ENCODE measurements at regions not wholly inside any gene's neighbourhood (a gene's known extent, or its start where the extent isn't known, plus 50 kb on each side); places are given as distances from the start of the nearest gene placed in this dataset.

DNA sequence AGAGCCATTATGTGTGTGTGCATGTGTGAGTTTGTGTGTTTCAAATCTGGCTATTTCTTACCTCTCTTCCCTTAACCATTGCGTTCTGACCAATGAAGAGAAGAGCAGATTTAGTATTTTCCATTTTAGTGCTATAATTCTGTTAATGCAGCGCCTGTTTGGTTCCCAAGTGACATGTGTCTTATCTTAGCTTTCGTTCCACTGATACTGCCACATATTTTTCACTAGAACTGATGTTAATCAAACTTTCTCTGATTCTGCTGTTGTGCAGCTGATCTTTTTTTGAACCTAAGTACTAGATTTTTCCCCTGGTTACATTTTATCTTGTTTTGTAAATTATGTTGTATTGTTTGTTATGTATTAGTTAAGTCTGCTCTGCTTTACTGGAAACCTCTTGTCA is 152.9 kb upstream of the MID1 start:
- H3K27me3 ChIP-seq (replicated peaks; ENCODE audit: insufficient read depth, low read length): no peaks in the 10 kb centered on the region

DNA sequence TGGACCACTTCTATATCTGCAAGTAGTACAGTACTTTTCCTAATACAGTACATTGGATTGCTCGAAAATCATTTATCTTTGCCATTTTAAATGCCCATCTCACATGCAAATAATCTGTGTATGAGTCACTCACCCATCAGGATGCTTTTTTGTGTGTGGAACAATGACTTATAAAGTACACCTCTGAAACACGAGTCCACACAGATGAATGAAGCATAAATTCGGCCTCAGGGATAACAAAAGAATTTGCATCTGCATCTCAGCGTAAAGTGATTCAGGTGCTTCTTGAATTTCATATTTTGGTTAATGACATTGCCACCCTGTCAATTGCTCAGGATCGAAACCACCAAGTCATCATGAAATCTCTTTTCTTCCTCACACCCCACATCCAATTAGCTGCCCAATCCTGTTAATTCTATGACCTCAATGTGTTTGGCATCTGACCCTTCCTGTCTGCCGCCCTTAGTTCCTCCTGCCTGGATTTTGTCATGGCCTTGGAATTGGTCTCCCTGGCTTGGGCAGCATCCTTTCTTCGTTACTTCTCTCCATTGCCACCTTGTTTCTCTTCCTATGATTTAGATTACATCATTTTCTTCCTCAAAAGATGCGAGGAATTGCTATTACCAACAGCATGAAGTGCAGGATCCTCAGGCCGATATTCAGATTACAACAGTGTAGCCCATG is 161.6 kb upstream of the MID1 start:
- Histone ChIP-seq H3K4me2 (ENCODE audit: low read depth, low read length) (no peak overlapping the region), H3K27ac (ENCODE audit: low read length) (no peak overlapping the region), H3K79me2 (ENCODE audit: low read length) (no peaks in the 10 kb centered on the region), H3K4me3 (ENCODE audit: low read length) (no peak overlapping the region), H2AFZ (ENCODE audit: low read length) (no peak overlapping the region), H3K36me3 (replicated peaks; ENCODE audit: insufficient read depth, low read length) (no peaks in the 10 kb centered on the region), H3K4me1 (ENCODE audit: low read length) (no peaks in the 10 kb centered on the region), H3K27me3 (replicated peaks; ENCODE audit: insufficient read depth, low read length) (no peaks in the 10 kb centered on the region), H3F3A (ENCODE audit: insufficient read depth, low read length) (no peaks in the 10 kb centered on the region), H3K9me3 (replicated peaks; ENCODE audit: insufficient read depth, low read length) (no peaks in the 10 kb centered on the region), H3K9ac (ENCODE audit: low read length) (no peak overlapping the region), H3K9me2 (replicated peaks; ENCODE audit: insufficient read depth, low read length) (no peaks in the 10 kb centered on the region), H4K20me1 (ENCODE audit: insufficient read depth, low read length) (no peaks in the 10 kb centered on the region)
- DNase-seq: no peak
- TF ChIP-seq, protein P1, sequence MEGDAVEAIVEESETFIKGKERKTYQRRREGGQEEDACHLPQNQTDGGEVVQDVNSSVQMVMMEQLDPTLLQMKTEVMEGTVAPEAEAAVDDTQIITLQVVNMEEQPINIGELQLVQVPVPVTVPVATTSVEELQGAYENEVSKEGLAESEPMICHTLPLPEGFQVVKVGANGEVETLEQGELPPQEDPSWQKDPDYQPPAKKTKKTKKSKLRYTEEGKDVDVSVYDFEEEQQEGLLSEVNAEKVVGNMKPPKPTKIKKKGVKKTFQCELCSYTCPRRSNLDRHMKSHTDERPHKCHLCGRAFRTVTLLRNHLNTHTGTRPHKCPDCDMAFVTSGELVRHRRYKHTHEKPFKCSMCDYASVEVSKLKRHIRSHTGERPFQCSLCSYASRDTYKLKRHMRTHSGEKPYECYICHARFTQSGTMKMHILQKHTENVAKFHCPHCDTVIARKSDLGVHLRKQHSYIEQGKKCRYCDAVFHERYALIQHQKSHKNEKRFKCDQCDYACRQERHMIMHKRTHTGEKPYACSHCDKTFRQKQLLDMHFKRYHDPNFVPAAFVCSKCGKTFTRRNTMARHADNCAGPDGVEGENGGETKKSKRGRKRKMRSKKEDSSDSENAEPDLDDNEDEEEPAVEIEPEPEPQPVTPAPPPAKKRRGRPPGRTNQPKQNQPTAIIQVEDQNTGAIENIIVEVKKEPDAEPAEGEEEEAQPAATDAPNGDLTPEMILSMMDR (IDR thresholded peaks at IDR 0.05; ENCODE audit: low read length): no peak
- TF ChIP-seq EZH2 (optimal IDR thresholded peaks at IDR 0.05; ENCODE audit: low read depth, low read length) (no peak), EZH2phosphoT487 (IDR thresholded peaks at IDR 0.05; ENCODE audit: low read length) (no peak)

More for the DNA sequence above, 152.9 kb upstream of the MID1 start:
- H3K79me2 ChIP-seq (ENCODE audit: low read length): no peaks in the 10 kb centered on the region
- H3K36me3 ChIP-seq (replicated peaks; ENCODE audit: insufficient read depth, low read length): no peaks in the 10 kb centered on the region
- no peaks in the 10 kb centered on the region for H4K20me1 ChIP-seq (ENCODE audit: insufficient read depth, low read length)
- H3K9me2 ChIP-seq (replicated peaks; ENCODE audit: insufficient read depth, low read length): no peaks in the 10 kb centered on the region
- DNase-seq: no peak
- H2AFZ ChIP-seq (ENCODE audit: low read length): no peak overlapping the region
- TF ChIP-seq EZH2phosphoT487 (IDR thresholded peaks at IDR 0.05; ENCODE audit: low read length): no peak
- no peak for TF ChIP-seq EZH2 (optimal IDR thresholded peaks at IDR 0.05; ENCODE audit: low read depth, low read length)
- TF ChIP-seq, protein P1 (IDR thresholded peaks at IDR 0.05; ENCODE audit: low read length): no peak
- no peaks in the 10 kb centered on the region for H3F3A ChIP-seq (ENCODE audit: insufficient read depth, low read length)
- no peak overlapping the region for H3K4me2 ChIP-seq (ENCODE audit: low read depth, low read length)
- H3K9ac ChIP-seq (ENCODE audit: low read length): no peak overlapping the region
- no peak overlapping the region for H3K27ac ChIP-seq (ENCODE audit: low read length)
- H3K4me1 ChIP-seq (ENCODE audit: low read length): no peaks in the 10 kb centered on the region
- H3K4me3 ChIP-seq (ENCODE audit: low read length): no peak overlapping the region
- H3K9me3 ChIP-seq (replicated peaks; ENCODE audit: insufficient read depth, low read length): no peaks in the 10 kb centered on the region

DNA sequence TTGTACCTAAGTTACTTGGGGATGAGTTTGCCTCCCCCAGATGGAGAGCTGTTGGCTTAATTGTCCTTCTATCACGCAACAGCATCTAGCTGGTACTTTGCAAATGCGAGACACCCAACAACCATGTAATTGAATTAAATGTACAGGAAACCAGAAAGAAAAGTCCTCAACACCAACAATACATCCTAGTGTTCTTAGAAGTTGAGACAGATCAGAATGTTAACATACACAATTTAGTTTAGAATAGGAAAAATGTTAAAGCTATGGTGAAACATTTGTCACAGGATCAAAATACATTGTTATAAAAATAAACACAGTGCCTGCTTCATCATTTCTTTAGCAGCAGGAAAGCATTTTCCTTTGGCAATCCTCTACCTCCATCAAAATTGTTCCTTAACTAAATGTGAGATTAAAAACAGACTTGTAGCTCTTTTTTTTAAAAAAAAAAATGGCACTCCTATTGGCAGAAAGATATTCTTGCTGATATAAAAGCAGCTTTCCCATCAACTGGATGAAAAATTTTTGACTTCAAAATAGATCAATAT is 163.1 kb upstream of the MID1 start:
- Histone ChIP-seq H3K9me2 (replicated peaks; ENCODE audit: insufficient read depth, low read length) (no peaks in the 10 kb centered on the region), H3K36me3 (replicated peaks; ENCODE audit: insufficient read depth, low read length) (no peaks in the 10 kb centered on the region), H3K27ac (ENCODE audit: low read length) (no peak overlapping the region), H3K4me1 (ENCODE audit: low read length) (no peaks in the 10 kb centered on the region), H2AFZ (ENCODE audit: low read length) (no peak overlapping the region), H3K4me2 (ENCODE audit: low read depth, low read length) (no peak overlapping the region), H3F3A (ENCODE audit: insufficient read depth, low read length) (no peaks in the 10 kb centered on the region), H3K79me2 (ENCODE audit: low read length) (no peaks in the 10 kb centered on the region), H3K27me3 (replicated peaks; ENCODE audit: insufficient read depth, low read length) (no peaks in the 10 kb centered on the region), H3K9me3 (replicated peaks; ENCODE audit: insufficient read depth, low read length) (no peaks in the 10 kb centered on the region), H3K9ac (ENCODE audit: low read length) (no peak overlapping the region), H3K4me3 (ENCODE audit: low read length) (no peak overlapping the region), H4K20me1 (ENCODE audit: insufficient read depth, low read length) (no peaks in the 10 kb centered on the region)
- TF ChIP-seq EZH2phosphoT487 (IDR thresholded peaks at IDR 0.05; ENCODE audit: low read length) (no peak), EZH2 (optimal IDR thresholded peaks at IDR 0.05; ENCODE audit: low read depth, low read length) (no peak)
- DNase-seq: no peak

DNA sequence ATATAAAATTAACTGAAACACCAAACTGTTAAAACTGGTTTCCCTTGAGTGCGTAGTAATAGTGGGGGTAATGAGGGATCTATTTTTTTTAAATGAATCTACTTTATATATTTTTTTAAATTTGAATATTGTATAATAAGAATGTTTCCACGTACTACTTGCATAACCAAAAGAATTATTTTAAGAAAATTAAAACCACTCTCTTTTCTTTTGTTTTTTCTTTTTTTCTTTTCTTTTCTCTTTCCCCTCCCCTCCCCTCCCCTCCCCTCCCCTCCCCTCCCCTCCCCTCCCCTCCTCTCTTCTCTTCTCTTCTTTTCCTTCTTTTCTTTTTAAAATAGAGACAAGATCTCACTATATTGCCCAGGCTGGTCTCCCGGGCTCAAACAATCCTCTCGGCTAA is 166.9 kb upstream of the MID1 start:
- H3F3A ChIP-seq (ENCODE audit: insufficient read depth, low read length): no peaks in the 10 kb centered on the region
- DNase-seq: no peak
- H3K27me3 ChIP-seq (replicated peaks; ENCODE audit: insufficient read depth, low read length): no peaks in the 10 kb centered on the region
- no peak overlapping the region for H2AFZ ChIP-seq (ENCODE audit: low read length)
- no peaks in the 10 kb centered on the region for H3K9me3 ChIP-seq (replicated peaks; ENCODE audit: insufficient read depth, low read length)
- H3K79me2 ChIP-seq (ENCODE audit: low read length): no peaks in the 10 kb centered on the region
- no peak overlapping the region for H3K9ac ChIP-seq (ENCODE audit: low read length)
- H3K36me3 ChIP-seq (replicated peaks; ENCODE audit: insufficient read depth, low read length): no peaks in the 10 kb centered on the region
- H3K9me2 ChIP-seq (replicated peaks; ENCODE audit: insufficient read depth, low read length): no peaks in the 10 kb centered on the region
- no peaks in the 10 kb centered on the region for H3K4me1 ChIP-seq (ENCODE audit: low read length)
- no peak overlapping the region for H3K27ac ChIP-seq (ENCODE audit: low read length)
- no peaks in the 10 kb centered on the region for H4K20me1 ChIP-seq (ENCODE audit: insufficient read depth, low read length)
- no peak overlapping the region for H3K4me3 ChIP-seq (ENCODE audit: low read length)
- H3K4me2 ChIP-seq (ENCODE audit: low read depth, low read length): no peak overlapping the region
- TF ChIP-seq EZH2 (optimal IDR thresholded peaks at IDR 0.05; ENCODE audit: low read depth, low read length): no peak
- TF ChIP-seq, protein P1 (IDR thresholded peaks at IDR 0.05; ENCODE audit: low read length): no peak
